GM18519 (cell line): ENCODE measurements at regions not wholly inside any gene's neighbourhood (a gene's known extent, or its start where the extent isn't known, plus 50 kb on each side); places are given as distances from the start of the nearest gene placed in this dataset.
A peak's percentile ranks its signal among the peaks of the same experiment; 100 is the strongest.
"Not testable (repeated sequence)": the region's sequence is repeated elsewhere in the genome, so short reads cannot be mapped to it uniquely, and the experiment has no call there.

ENCODE experiments used
- ATAC-seq: cut with Tn5 transposase; IDR thresholded peaks from one replicate; pipeline ENCODE4 v1.9.1; 2021; ENCODE audit warnings: mild to moderate bottlenecking, moderate library complexity; ENCODE audit not compliant: unreplicated experiment, low FRiP score

GRCh38 chrY:17593748-17594147 is 286.3 kb downstream of the CDY2B start:
- not testable (repeated sequence) for ATAC-seq

GRCh38 chrY:17579956-17580519 is 300.0 kb downstream of the CDY2B start:
- ATAC-seq = peak; percentile 7

- ATAC-seq = peak; percentile 76
These were observed 300.7 kb downstream of the CDY2B start for GRCh38 chrY:17579131-17579955.

- ATAC-seq = not testable (repeated sequence)
These were observed 316.9 kb downstream of the CDY2B start for GRCh38 chrY:17563114-17563513.
